Keratinocyte (primary cell): ENCODE measurements at regions not wholly inside any gene's neighbourhood (a gene's known extent, or its start where the extent isn't known, plus 50 kb on each side); places are given as distances from the start of the nearest gene placed in this dataset.

Experiments
- DNase-seq: peaks from one replicate; pipeline ENCODE4 v3.0.0-alpha.2; 2011; ENCODE audit warnings: low read depth, missing footprints, low spot score
- FAIRE-seq: peaks from 2 replicates; lab custom pipeline; 2011; peaks lifted over from hg19 to GRCh38; lab: Jason Lieb, UNC
- H2AFZ ChIP-seq: 2 replicates; pipeline ENCODE4 v1.6.0; 2012; ENCODE audit warnings: low read length, control low read depth, inconsistent platforms; ENCODE audit not compliant: control insufficient read depth
- H3K27ac ChIP-seq: 2 replicates; pipeline ENCODE4 v1.5.1; 2011; ENCODE audit warnings: low read length; ENCODE audit not compliant: control insufficient read depth, insufficient read depth
- H3K27me3 ChIP-seq: 3 replicates; pipeline ENCODE4 v1.6.0; 2011; ENCODE audit warnings: low read length; ENCODE audit not compliant: control insufficient read depth, insufficient read depth; ENCODE audit errors: extremely low read depth
- H3K36me3 ChIP-seq, 2 experiments: 2 replicates in 1 of 2; 3 replicates in 1 of 2; pipeline ENCODE4 v1.5.1; 2011; ENCODE audit warnings: low read length in 2 of 2, mild to moderate bottlenecking in 1 of 2; ENCODE audit not compliant: control insufficient read depth in 2 of 2, insufficient read depth in 2 of 2; ENCODE audit errors: extremely low read depth in 1 of 2
- H3K4me1 ChIP-seq: 3 replicates; pipeline ENCODE4 v1.5.1; 2011; ENCODE audit warnings: low read length; ENCODE audit not compliant: control insufficient read depth, insufficient read depth; ENCODE audit errors: extremely low read depth
- H3K4me2 ChIP-seq: 3 replicates; pipeline ENCODE4 v1.6.0; 2011; ENCODE audit warnings: low read depth, low read length; ENCODE audit not compliant: control insufficient read depth, insufficient read depth; ENCODE audit errors: extremely low read depth
- H3K4me3 ChIP-seq, 3 experiments: fragments of 200-600 bp in 1 of 3; sonication (generic) in 1 of 3; 2 replicates in 2 of 3; 3 replicates in 1 of 3; pipeline ENCODE4 v1.5.1; 2011 to 2016; ENCODE audit warnings: low read length in 3 of 3, mild to moderate bottlenecking in 3 of 3, control low read depth in 2 of 3, inconsistent platforms in 1 of 3, low read depth in 1 of 3, mixed read lengths in 1 of 3, mixed run types in 1 of 3, moderate library complexity in 1 of 3; ENCODE audit not compliant: control insufficient read depth in 2 of 3, insufficient read depth in 2 of 3; ENCODE audit errors: extremely low read depth in 1 of 3
- H3K79me2 ChIP-seq: 2 replicates; pipeline ENCODE4 v1.6.0; 2012; ENCODE audit warnings: low read length; ENCODE audit not compliant: control insufficient read depth, insufficient read depth
- H3K9ac ChIP-seq: 3 replicates; pipeline ENCODE4 v1.6.0; 2011; ENCODE audit warnings: low read length; ENCODE audit not compliant: control insufficient read depth, insufficient read depth; ENCODE audit errors: extremely low read depth
- H3K9me1 ChIP-seq: 3 replicates; pipeline ENCODE4 v1.6.0; 2011; ENCODE audit warnings: low read length; ENCODE audit not compliant: control insufficient read depth, insufficient read depth; ENCODE audit errors: extremely low read depth
- H3K9me3 ChIP-seq: 2 replicates; pipeline ENCODE4 v1.5.1; 2012; ENCODE audit warnings: low read depth, low read length; ENCODE audit not compliant: control insufficient read depth
- H4K20me1 ChIP-seq: 3 replicates; pipeline ENCODE4 v1.6.0; 2011; ENCODE audit warnings: low read length; ENCODE audit not compliant: control insufficient read depth, insufficient read depth; ENCODE audit errors: extremely low read depth
- CTCF ChIP-seq, 3 experiments: IDR thresholded peaks in 1 of 3; conservative IDR thresholded peaks in 1 of 3; optimal IDR thresholded peaks in 1 of 3; 2 replicates in 2 of 3; 3 replicates in 1 of 3; pipeline versions ENCODE3 to v1.5.1; 2011; ENCODE audit warnings: low read length in 3 of 3, mild to moderate bottlenecking in 3 of 3, moderate library complexity in 2 of 3, control low read depth in 1 of 3, inconsistent platforms in 1 of 3; ENCODE audit not compliant: insufficient read depth in 2 of 3; ENCODE audit errors: extremely low read depth in 1 of 3
- EZH2 ChIP-seq: IDR thresholded peaks from one replicate; pipeline ENCODE4 v1.6.1; 2012; ENCODE audit warnings: inconsistent platforms, mild to moderate bottlenecking, low read length, moderate library complexity
- dilution Hi-C: fragments of 300-500 bp; cut with MboI; formaldehyde crosslinking; loops from one replicate; pipeline ENCODE4 v1.7.0; 2020; ENCODE audit warnings: low sequenced_read_pairs; ENCODE audit not compliant: extremely low pct_ligation_motif_present

GRCh38 chr16:9241177-9241576 is 149.7 kb downstream of the HAPSTR1 start:
- no peak for FAIRE-seq
- Histone ChIP-seq H3K9me3 (no peaks in the 10 kb centered on the region), H3K27me3 (no peaks in the 10 kb centered on the region), H3K36me3 (no peaks in the 10 kb centered on the region), H4K20me1 (no peaks in the 10 kb centered on the region), H3K79me2 (no peaks in the 10 kb centered on the region), H3K9me1 (no peaks in the 10 kb centered on the region), H2AFZ (no peak overlapping the region), H3K9ac (no peak overlapping the region), H3K4me1 (no peaks in the 10 kb centered on the region), H3K27ac (no peak overlapping the region), H3K4me3 (no peak overlapping the region), H3K4me2 (no peak overlapping the region)
- dilution Hi-C loops: no loop called here
- DNase-seq: no peak
- TF ChIP-seq CTCF (optimal IDR thresholded peaks at IDR 0.05 in 1 of 3, IDR thresholded peaks at IDR 0.05 in 1 of 3, conservative IDR thresholded peaks at IDR 0.05 in 1 of 3; ENCODE audit: extremely low read depth in 1 of 3, insufficient read depth in 2 of 3, low read length in 3 of 3) (no peak), EZH2 (no peak)

GRCh38 chr16:9248162-9248561 is 156.7 kb downstream of the HAPSTR1 start:
- H3K27ac ChIP-seq: no peak overlapping the region
- H2AFZ ChIP-seq: no peak overlapping the region
- H3K27me3 ChIP-seq: no peaks in the 10 kb centered on the region
- no peak for FAIRE-seq
- H3K79me2 ChIP-seq: no peaks in the 10 kb centered on the region
- no peak overlapping the region for H3K4me2 ChIP-seq
- TF ChIP-seq EZH2 (no peak), CTCF (optimal IDR thresholded peaks at IDR 0.05 in 1 of 3, IDR thresholded peaks at IDR 0.05 in 1 of 3, conservative IDR thresholded peaks at IDR 0.05 in 1 of 3; ENCODE audit: extremely low read depth in 1 of 3, insufficient read depth in 2 of 3, low read length in 3 of 3) (no peak)
- H3K4me1 ChIP-seq: no peaks in the 10 kb centered on the region
- H3K36me3 ChIP-seq: no peaks in the 10 kb centered on the region
- no peaks in the 10 kb centered on the region for H4K20me1 ChIP-seq
- dilution Hi-C loops: no loop called here
- no peak overlapping the region for H3K9ac ChIP-seq
- peaks cover 1% of the 10 kb centered on the region for H3K9me3 ChIP-seq
- DNase-seq: no peak
- H3K4me3 ChIP-seq: no peak overlapping the region
- H3K9me1 ChIP-seq: no peaks in the 10 kb centered on the region
